ENCODE measurements at regions not wholly inside any gene's neighbourhood (a gene's known extent, or its start where the extent isn't known, plus 50 kb on each side); places are given as distances from the start of the nearest gene placed in this dataset.

DNA sequence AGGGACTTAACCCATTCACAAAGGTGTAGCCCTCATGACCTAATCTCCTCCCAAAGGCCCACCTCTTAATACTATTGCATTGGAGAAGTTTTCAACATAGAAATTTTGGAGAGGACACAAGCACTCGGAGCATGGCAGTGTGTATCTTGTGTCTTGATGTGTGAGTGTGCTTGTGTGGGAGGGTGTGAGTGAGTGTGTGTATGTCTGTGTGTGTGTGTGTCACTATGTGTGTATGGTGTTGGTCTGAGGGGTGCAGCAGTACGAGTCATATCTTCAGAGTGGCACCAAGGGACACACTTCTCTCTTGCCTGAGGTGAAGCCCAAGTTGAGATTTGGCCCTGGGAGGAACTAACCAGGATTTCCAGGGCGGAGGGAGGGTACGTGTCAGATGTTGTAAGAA, 73.7 kb downstream of the NAV1 start:
- no peak for DNase-seq

DNA sequence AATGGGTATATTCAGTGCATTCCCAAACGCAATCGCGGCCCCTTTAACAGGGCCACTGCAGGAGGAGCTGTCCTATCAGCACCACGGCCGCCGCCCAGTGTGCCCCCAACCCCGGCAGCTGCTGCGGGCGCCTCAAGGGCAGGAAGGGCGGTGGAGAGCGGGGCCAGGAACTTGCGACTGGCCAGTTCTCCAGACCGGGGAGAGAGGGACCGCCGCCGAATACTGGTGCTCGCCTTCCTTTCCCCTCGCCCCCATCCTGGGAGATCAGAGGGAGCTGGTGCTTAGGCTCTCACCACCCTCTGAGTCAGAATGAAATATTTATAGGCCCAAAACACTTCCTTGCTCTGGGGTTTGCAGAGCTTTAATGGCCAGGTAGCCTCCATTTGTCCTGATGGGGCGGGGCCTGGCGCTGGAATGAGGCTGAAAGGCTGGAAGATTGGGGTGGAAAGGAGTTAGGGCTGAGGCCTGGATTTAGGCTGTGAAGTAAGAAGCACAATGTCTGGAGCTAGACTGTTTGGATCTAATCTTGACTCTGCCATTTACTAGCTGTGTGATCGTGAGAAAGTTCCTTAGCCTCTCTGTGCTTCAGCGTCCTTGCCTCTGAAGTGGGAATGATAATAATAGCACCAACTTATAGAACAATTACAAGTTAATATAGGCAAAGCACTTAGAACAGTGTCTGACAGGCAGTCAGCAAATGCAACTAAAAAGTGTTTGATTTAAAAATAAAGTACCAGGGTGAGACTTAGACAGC, 75.5 kb downstream of the NAV1 start:
- DNase-seq, result peak; percentile 75

DNA sequence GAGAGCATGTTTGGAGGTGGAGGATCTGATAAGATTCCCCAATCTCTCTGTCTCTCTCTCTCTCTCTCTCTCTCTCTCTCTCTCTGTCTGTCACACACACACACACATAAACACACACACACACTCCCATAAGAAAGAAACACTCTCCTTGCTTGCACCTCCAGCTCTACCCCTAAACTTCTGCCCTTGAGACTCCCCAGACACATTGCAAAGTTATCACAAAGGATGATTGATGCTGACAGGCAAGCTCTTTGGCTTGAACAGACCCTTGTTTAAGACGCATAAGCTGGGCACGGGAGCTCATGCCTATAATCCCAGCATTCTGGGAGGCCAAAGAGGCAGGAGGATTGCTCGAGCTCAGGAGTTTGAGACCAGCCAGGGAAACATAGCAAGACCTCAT, 78.2 kb downstream of the NAV1 start:
- DNase-seq, result no peak

DNA sequence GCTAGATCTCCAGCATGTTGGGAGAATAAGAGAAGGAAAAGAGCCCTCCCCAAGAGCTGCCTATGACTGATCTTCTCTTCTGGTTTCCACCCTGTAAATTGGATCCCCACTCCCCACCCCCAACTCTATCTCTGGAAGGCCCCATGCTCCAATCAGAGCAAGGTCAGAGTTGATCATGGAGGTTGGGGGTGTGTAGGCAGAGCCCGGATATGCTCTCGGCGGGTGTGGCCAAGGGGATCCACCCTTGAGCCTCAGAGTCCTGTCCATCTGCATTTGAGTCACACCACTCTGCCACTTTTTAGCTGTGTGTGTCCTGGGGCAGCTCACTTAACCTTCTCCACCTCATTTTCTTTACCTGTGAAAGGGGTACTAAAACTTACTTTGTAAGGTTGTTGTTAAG, 79.5 kb downstream of the NAV1 start:
- DNase-seq, result no peak

DNA sequence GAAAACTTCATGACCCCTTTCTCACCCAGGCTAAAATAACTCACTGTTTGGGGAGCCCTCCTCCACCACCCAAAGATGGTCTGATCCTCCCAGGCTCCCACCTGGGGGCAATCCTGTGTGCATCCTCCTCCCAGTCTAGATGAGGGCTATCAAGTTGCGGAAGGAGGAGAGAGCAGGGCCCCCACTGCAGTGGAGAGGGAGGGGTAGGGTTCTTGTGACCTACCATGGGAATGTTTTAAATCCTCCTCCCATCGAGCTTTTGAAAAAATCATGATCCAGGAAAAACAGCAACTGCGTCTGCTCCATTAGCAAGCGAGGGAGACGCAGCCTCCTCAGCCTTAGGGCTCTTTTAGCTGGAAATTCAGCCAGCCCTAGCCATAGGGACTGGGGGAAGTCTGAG, 80.0 kb downstream of the NAV1 start:
- no peak for DNase-seq

GRCh38 chr1:201619513-201619912, 80.6 kb downstream of the NAV1 start:
- no peak for DNase-seq

DNA sequence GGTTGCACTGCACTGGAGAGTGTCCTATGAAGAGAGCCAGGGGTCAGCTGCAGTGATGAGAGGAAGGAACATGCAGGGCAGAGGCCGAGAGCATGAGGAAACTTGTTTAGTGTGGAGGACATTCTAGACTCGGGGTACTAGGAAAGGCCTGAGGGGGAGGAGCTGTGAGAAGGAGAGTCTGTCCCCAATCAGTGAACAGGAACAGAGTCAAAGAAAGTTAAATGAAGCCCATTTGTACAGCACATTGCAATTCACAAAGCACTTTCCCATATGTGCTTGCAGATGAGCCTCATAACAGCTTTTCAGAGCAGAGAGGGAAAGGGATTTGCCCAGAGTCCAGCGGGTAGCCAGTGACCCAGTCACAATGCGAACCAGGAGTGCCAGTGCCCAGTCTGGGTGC, 83.4 kb downstream of the NAV1 start:
- no peak for DNase-seq

GRCh38 chr1:201622824-201623223, 83.9 kb downstream of the NAV1 start:
- DNase-seq, result no peak

GRCh38 chr1:201624741-201625225, 85.9 kb downstream of the NAV1 start:
- no peak for DNase-seq

GRCh38 chr1:201625226-201625761, 86.4 kb downstream of the NAV1 start:
- DNase-seq, result peak; percentile 47

GRCh38 chr1:201625851-201626251, 86.9 kb downstream of the NAV1 start:
- DNase-seq, result no peak

DNA sequence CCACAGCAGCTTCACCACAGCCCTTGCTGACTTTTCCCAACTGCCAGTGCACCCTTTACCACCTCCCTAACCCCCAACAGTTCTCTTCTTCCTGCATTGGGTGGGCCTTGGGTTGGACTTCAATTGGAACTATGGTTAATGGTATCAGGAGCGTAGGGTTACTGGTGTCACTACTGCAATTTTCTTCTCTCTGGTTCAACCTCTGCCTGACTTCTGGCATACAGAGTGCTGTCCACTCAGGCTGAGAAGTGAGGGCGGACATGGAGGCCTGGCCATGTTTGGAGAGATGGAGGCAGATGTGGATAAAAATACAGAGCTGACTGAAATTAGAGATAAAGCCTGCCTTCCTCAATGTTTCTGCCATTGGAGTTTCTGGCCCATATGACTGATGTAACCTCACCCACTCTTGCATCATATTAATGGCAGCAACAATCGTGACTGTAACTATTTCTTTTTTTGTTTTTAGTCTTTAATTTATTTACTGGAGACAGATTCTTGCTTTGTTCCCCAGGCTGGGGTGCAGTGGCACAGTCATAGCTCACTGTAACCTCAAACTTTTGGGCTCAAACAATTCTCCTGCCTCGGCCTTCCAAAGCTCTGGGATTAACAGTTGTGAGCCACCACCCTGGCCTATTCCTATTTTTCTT, 87.8 kb downstream of the NAV1 start:
- no peak for DNase-seq

- DNase-seq, result peak; percentile 67
Observed at GRCh38 chr1:201628490-201628889, 89.6 kb downstream of the NAV1 start.

- DNase-seq, result no peak
Observed at GRCh38 chr1:201630582-201630981, 91.7 kb downstream of the NAV1 start.

DNA sequence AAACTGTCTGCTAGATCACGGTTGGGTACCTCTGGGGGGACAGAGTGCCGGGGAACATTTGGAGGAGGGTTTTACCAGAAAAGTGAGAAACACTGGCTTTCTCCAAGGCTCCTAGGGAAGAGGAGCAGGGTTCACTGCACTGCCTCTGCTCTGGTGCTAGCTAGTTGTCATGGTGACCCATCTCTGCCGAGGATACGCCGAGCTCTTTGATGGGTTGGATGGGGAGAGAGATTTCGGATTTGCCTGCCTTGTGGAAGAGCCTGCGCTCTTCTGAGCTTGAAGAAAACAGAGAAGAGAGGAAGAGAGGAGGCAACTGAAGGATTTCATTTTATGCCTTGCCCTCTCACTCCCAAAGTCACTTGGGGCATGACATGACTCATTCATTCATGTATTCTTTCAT, 92.1 kb downstream of the NAV1 start:
- DNase-seq, result peak; percentile 35

DNA sequence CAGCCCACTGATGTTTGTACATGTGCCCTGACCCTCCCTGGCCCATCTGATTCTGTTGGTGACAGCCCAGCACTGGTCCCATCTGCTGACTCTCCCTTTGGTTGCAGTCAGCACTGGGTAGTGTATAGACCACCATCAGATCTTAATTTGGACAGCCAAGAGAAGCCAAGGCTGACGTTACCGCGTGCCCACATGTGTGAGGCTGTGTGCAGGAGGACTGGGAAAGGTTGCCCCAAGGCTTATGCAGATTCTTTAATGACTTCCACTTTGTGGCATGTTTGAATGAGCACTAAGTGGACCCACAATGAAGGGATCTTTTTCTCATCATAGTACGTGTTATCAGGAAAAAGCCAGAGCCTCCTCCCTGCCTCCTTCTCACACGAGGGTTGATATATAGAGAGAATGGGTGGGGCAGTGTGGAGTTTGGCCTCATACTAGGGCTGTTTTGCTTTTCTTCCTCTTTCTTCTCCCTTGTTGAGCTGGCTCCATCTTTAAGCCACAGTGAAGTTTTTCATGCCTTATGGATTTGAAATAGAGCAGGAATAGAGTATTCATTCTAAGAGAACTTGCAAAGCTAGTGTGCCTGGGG, 93.5 kb downstream of the NAV1 start:
- no peak for DNase-seq

GRCh38 chr1:201633297-201633696, 94.4 kb downstream of the NAV1 start:
- DNase-seq, result no peak

GRCh38 chr1:201633811-201634210, 94.9 kb downstream of the NAV1 start:
- no peak for DNase-seq

DNA sequence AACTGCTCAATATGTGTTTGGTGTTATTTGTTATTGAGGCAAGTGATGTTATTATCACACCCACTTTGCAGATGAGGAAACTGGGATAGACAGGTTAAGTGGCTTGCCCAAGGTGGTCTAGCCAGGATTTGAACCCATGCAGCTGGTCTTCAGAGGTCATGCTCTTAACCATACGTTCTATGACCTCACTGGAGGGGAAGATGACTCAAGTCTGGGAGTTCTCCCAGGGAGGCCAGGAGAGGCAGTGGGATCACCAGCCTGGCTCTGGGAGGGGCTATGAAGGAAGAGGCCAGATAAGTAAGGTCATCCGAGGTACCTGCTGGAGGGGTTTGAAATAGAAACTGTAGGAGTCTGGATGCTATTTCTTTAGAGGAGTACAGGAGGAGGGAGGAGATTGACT, 95.3 kb downstream of the NAV1 start:
- no peak for DNase-seq

DNA sequence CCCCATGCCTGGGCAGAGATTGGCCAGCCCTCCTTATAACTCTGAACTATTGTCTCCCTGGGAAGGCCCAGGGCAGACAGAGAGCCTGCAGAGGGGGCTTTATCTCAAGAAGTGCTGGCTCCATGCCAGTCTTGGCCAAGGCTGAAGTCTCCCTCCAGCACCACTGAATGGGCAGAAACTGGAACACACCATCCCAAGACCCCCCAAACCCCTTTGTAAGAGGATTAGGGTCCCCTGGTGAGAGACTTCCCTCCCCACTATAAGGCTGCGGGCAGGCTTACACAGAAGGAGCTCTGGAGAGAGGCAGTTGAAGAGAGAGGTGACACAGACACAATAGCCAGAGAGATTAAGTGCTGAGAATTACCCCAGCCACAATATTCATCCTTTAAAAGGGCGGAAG, 97.2 kb downstream of the NAV1 start:
- DNase-seq, result no peak

GRCh38 chr1:201636510-201636971, 97.6 kb downstream of the NAV1 start:
- DNase-seq, result no peak

DNA sequence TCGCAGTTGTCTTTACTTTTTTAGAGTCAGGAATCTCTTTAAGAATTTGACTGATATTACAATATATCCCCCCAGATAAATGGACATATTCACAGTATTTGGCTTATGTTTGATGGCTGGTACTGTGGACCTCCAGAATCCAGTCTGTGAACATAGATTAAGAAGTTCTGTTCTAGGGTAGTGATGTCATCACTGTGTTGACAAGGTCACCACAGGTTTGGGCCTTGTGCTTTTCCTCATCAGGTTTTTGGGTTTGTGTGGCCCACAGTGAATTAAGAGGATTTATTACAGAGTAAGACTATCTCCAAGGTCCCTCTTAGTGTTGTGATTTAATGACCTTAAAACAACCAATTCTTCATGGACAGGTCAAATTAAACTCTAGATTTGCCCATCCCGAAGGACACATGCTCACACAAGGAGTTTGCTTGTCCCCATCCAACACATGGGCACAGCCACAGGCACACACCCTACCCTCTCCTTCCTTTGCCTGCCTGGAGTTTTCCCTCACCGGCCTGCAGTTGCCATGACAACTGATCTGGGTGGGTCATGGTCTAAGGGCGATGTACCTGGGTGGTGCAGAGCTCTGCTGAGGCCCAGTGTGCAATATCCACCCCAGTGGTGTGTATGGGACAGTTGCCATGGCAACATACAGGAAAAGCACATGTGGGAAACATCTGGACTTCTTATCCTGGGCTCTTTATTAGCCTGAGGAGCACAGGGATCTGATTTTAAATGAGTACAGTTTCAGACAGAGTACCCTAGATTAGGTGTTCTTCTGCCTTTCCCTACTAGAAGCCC, 98.6 kb downstream of the NAV1 start:
- peak; percentile 39 for DNase-seq

DNA sequence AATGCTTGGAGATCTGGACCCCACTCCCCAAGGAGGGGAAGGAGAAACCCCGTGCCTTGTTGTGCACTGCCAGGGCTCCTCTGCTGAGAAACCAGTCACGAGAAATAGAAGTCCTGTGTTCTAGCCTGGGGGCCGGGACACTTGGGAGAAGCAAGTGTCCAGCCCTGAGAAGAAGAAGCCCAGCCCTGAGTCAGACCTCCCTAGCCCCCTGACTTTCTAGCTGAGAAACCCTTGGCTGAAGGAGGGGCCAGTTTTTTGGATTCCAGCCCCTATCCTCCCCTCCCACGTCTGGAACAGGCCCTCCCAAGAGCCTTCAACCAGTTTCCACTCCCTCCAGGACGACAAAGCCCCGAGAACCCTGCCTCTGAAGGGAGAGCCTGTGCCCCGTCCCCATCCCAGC, 100.5 kb downstream of the NAV1 start:
- no peak for DNase-seq

Data from eye (tissue), 1 donor.